ENCODE measurements at regions not wholly inside any gene's neighbourhood (a gene's known extent, or its start where the extent isn't known, plus 50 kb on each side); places are given as distances from the start of the nearest gene placed in this dataset.
"Not testable (repeated sequence)": the region's sequence is repeated elsewhere in the genome, so short reads cannot be mapped to it uniquely, and the experiment has no call there.

DNA sequence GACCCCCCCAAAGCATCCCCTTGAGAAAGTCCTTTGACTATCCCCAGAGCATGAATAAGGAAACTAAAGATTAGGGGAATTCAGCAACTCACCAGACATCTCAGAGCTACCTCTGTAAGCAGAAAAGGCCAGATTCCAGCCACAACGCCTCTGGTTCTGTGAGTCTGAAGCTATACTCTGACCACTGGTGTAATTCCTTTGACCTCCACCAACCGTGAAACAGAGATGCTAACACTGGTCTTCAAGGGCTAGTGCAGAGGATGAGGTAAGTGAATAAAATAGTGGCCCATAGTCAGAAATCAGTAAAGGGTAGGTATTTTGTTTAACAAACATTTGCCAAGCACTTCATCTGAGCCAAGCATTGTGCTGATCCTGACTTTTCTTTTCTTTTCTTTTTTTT lies 353.4 kb downstream of the NPIPA8 start:
- DNase-seq, result no peak

DNA sequence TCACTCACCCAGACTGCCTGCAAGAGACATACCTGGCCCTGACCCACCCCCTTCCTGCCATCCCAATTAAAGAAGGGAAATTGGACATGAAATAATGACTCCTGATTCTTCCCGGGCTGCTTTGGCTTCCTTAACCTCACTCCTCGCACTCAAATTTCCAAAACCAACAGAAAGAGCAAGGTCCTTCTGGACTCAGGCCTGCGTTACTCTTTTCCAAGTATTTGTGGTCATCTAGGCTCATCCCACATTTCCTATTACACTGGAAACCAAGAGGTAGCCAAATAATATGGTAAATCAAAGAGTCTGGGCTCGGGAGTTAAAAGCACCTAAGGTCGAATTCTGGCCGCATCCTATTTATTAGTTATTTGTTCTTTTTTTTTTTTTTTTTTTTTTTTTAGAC lies 359.3 kb downstream of the NPIPA8 start:
- no peak for DNase-seq

DNA sequence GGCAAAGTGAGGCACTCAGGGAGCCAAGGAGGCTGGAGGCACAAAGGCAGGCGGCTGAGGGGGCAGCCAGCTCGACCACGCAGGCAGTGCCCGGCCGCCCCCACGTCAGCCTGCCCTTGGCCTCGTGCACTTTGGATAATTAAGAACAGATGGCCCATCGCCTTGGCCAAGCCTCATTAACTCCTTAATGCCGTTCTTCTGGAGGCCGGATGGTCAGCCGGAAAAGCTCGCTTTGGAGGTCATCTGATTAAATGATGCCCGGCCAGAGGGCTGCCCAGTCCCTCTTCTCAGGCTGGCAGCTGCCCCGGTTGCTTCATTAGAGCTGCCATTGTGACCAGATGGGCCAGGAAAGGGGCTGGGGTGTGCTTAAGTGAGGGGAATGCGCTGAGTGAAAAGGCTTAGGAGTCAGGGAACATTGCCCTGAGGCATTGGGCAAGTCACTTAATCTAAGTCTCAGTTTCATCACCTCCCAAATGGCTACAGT lies 364.0 kb downstream of the NPIPA8 start:
- no peak for DNase-seq

DNA sequence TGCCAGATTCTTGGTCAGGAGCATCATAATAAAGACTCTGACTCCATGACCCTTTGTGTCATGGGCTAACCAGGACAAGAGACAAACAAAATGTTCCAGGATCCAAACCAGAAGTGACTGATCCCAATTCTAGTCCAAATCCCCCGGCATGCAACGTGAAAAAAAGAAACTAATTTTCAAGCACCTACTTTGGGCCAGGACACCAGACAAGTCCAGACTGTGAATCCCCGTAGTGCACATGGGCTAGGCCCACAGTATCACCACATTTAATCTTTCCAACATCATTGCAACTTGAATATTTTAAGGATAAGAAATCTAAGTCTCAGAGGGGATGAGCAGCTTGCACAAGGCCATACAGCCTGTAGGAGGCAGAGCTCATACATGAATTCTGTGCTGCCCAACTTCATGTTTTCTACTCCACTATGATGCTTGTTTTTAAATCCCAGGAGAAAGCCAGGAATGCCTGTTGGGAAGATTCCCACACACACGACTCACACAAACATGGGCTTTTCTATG lies 365.7 kb downstream of the NPIPA8 start:
- no peak for DNase-seq

DNA sequence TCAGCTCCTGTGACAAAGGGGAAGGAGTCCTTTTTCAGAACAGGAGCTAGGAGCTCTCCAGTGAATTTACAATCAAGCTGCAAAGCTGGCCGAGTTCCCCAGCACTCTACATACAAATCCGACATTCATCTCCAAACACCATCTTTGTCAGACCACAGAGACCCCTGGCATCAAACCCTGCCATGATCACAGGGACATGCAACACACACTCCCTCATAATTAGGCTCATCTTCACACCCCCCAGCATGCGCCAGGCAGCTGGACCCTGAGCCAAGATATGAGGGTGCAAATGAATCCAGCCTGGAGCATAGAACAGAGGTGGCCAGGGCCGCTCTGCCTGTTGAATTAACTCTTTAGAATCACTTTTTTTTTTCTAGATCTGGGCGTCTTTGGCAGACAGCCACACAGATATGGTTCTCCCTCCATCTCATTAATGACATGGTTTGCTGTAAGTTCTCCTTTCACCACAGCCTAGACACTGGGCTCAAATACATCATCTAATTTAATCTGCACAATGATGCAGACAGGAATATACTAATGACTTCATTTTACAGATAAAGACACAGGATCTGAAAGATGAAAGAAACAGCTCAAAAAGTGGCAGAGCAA lies 366.3 kb downstream of the NPIPA8 start:
- no peak for DNase-seq

DNA sequence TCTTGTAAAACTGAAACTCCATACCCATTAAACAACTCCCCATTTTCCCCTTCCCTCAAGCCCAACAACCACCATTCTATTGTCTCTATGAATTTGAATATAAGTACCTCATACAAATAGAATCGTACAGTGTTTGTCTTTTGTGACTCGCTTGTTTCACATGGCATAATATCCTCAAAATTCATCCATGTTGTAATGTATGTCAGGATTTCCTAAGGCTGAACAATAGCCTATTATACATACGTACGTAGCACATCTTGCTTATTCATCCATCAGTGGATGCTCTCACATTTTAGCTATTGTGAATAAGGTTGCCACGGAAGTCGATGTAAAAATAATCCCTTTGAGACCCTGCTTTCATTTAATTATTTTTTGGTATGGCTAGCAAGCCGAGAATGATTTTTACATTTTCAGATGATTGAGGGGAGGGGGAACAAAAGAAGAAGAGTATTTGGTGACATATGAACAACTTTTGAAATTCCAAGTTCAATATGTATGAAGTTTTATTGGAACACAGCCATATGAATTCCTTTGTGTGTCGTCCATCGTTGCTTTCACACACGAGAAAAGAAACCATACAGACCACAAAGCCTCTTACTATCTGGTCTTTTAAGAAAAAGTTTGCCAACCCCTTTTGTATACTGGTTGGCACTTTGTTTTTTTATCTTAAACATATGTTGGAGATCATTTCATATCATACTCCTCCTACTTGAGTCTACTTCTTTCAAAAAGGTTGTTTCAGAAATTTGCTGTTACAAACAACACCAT lies 371.2 kb downstream of the NPIPA8 start:
- no peak for DNase-seq

DNA sequence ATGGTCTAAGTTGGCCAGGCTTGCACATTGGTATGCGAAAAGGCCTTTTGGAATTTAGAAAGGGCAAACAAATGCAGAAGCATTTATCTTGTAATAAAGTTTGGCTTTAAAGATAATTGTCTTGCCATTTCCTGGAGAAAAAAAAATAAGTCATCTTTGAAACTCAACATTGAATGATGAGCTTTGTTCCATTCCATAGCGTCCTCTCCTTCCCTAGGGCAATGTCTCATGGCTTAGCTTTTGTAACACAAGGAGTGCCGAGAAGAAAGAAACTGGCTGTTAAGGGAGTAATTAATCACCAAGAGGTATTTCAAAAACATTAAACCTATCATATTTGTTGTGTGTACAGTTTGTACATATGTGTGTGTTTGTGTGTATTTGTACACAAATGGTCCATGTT lies 372.3 kb downstream of the NPIPA8 start:
- DNase-seq, result no peak

DNA sequence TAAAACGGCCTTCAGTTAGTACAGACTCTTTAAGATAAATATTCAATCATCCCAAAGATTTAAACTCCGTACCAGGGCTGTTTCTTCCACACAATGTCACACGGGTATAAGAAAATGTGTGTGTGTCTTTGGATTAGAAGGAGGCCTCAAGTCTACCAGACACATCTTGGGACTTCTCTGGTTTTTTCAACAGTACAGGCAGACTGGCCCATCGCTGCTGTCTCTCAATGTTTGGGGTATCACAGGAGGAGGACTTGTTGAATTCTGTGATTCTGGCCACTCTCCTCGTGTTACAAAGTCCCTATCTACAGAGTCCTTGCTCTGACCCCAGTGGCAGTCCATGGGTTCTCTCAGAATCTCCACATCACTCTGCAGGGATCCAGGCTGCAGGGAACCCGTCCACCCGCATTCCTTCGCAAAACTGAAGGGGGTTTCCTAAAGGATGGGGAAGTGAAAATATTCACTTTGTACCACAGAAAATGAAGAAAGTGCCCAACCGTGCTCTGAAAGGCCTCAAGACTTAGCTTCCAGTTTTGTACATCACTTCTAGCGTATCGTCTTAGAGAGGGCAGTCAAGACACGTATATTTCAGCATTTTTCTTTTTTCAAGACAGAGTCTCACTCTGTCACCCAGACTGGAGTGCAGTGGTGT lies 373.2 kb downstream of the NPIPA8 start:
- DNase-seq, result no peak

DNA sequence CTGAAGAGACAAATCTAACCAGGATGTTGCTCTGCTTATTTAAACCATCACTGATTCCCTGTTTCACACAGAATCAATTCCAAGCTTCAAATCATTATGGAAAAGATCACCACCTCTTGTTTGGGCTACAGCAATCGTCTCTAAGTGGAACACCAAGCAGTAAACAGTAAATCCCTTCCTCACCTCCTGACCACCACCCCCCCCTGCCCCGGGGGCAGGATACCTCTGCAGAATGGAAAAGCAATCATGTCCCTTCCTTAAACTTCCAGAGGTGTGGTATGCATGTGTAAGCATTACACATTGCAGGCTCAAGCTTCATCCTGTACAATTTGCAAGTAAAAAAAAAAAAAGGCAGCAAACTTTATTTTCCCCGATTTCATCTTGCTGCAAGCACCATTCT lies 373.8 kb downstream of the NPIPA8 start:
- no peak for DNase-seq

DNA sequence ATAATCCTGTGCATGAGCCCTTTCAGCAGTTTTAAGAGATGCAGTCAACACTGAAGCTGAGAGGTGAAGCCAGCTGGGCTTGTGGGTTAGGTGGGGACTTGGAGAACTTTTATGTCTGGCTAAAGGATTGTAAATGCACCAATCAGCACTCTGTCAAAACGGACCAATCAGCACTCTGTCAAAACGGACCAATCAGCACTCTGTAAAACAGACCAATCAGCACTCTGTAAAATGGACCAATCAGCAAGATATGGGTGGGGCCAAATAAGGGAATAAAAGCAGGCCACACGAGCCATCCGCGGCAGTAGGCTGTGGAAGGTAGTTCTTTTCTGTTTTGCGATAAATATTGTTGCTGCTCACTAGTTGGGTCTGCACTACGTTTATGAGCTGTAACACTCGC lies 374.7 kb downstream of the NPIPA8 start:
- DNase-seq, result not testable (repeated sequence)

DNA sequence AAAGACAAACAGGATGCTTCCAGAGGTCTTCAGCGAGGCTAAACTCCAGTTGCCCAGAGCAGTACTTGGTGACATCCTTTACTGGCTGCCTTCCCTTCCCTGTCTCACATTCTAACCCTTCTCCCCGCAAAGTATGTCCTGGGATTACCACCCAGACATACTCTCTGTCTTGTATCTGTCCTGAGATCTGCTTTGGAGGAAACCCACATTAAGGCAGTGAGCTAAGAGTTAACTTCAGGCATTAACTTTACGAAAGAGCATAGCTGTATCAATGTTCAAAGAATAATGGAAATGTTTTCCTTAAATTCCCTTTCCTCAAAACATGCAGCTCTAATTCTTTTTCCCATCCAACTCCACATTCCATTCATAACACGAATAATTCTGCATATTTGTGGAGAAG lies 385.2 kb downstream of the NPIPA8 start:
- DNase-seq, result no peak

DNA sequence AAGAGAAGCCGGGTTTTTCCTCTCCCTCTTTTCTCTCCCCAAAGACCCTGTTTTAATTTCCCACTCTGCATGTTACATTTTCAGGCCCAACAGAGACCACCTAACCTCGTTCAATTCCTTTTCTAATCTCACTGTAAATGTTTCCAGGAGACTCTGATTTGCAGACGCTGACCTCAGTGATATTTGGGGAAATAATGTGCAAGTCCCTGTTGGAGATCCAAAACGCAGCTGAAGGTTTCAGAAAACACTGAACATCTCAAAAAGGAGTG lies 386.6 kb downstream of the NPIPA8 start:
- no peak for DNase-seq

DNA sequence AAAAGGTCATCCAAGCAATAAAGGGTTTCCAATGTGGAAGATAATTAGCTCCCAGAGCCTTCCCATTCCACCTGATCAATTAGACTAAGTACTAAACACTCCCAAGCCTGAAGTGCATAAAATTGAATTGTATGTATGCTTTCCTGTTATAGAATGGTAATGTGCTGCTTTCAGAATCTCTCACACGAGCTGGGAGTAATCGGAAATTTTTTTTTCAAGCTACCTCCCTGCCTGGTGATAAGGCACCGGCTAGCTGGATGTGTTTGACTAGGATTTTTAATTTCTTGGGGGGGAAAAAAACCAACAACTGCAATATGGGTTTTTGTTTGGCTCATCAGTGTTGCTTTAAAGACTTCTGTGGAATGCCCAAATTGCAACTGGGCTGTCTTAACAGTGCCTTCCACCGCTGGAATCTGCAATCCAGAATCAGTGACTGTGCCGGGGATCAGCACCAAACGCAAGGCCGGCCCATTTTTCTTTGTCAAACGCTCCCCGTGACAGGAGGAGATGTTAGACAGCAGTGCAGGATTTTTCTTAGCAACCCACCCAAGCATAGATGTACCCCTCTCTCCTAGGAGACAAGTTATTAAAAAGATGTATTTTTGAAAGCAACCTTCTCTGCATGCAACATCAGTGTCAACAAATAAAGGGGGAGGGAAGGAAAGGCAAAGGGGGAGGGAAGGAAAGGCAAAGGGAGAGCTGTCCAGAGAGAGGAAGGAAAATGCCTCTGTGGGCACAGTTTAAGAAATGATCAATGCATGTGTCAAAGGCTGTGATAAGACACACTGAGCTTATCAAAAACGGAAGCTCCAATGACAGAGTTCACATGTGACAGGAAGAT lies 387.2 kb downstream of the NPIPA8 start:
- no peak for DNase-seq

DNA sequence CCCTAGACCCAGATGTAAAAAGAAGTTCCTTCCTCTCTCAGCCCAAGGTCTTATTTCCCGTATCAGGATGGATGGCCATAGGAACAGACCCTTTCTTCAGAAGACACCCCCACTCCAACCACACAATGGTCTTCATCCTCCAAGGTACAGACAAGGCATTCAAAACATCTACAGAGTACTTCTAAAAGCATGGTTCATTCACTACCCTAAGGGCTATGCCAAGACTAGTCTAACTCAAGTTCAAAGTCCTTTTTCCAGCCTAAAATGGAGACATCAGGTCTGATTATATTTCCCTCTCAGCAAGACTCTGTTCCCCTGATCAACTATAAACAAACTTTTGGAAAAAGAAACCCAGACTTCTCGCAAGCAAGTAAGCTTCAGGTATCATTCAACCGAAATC lies 388.9 kb downstream of the NPIPA8 start:
- DNase-seq, result no peak

DNA sequence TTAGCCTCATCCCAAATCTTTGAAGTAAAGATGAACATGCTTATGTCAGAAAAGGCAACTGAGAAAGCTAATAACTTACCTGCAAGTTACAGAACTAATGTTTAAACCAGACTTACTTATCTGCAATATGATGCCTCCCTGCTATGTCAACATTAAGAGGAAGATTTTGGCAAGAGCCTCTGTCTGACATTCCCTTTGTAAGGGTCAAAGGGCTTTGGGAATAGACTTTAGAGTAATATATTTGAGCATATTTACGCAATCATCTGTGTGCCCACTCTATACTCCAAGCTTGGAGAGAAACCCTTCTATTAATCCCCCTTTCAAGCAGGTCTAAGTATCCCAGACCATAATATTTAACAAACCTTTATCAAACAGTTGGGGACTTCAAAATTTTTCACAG lies 389.4 kb downstream of the NPIPA8 start:
- DNase-seq, result no peak

DNA sequence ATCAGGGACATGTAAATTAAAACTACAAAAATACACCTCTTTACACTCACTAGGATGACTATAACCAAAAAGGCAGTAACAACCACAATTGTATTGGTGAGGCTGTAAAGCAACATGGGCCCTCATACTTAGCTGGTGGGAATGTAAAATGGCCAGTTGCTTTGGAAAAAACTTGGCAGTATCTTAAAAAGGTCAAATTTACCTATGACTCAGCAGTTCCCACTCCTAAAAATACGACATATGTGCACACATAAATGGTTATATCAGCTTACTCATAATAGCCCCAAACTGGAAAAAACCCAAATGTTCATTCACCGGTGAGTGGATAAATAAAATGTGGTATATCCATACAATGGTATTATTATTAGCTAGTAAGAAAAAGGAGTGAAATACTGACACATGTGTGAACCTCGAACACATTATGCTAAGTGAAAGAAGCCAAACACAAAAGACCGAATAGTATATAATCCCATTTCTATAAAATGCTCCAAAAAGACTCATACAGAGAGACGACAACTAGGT lies 391.4 kb downstream of the NPIPA8 start:
- no peak for DNase-seq

DNA sequence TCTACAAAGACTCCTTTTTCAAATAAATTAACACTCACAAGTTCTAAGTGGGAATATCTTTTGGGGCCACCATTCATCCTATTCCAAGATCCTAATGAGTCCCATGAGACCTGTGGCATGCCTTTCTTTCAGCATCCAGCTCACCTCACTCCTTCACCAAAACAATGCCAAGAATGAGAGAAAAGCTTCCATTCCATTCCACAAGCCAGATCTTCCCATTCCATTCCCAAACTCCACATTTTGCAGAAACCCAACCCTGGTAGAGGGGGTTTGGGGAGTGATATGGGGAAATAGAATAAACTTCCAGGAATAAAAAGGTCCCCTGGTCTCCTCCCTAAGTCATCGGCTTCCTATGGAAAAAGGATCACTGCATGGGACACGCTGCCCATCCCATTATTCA lies 392.2 kb downstream of the NPIPA8 start:
- no peak for DNase-seq

DNA sequence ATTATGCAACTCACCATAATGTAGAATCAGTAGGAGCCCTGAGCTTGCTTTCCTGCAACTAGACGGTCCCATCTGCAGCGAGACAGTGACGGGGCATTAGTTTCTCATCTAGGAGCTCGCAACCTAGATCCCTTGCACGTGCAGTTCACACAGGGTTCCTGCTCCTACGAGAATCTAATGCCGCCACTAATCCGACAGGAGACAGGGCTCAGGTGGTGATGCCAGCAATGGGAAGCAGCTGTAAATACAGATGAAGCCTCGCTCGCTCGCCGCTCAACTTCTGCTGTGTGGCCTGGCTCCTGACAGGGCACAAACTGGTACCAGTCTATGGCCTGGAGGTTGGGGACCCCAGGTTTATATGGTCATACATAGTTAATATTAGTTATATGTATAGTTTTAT lies 394.5 kb downstream of the NPIPA8 start:
- DNase-seq, result no peak

DNA sequence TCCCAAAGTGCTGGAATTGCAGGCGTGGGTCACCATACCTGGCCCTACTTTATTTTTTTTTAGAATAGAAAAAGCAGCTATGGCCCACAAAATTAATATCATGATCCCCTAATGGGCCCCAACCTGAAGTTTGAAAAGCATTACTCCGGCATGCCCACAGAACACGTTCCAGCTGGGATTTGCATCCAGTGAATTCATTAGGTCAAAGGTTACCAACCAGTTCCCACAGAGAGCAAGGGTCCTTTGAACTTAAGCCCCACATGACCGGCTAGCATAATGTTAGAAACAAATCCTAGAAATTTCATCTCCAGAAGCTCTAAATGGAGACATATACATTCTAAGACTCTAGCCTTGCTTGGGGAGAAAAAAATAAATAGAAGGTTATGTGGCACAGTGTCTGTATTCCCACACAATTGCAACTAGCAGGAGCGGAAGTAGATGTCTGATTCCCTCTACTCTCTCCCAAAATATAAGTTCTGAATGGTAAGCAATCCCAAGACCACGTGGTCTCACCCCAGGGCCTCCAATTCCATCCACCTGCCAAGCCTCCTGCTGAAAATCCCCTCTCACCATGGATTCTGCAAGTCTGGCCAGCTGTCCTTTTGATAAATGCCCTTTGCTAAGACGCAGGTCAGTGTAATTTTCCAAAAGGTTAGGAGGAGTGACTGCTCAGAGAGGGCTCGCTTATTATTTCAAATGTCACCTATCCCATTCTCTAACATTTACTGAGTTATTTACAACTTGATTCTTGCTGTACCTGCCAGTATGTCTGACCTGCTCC lies 395.8 kb downstream of the NPIPA8 start:
- no peak for DNase-seq

DNA sequence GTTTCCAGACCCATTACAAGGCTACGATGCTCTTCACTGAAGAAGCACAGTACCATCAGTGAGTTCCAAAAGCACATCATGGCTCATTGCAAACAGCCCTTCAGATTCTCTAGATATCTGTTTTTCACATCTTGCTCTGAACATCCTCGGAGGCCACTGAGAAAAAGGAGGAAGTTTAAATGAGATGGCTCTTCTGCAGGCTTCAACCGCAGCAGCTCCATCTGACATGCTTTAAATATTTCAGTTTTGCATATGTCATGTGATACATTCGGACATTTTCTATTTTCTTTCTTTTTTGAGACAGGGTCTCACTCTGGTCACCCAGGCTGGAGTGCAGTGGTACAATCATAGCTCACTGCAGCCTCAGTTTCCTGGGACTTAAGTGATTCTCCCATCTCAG lies 396.8 kb downstream of the NPIPA8 start:
- no peak for DNase-seq

DNA sequence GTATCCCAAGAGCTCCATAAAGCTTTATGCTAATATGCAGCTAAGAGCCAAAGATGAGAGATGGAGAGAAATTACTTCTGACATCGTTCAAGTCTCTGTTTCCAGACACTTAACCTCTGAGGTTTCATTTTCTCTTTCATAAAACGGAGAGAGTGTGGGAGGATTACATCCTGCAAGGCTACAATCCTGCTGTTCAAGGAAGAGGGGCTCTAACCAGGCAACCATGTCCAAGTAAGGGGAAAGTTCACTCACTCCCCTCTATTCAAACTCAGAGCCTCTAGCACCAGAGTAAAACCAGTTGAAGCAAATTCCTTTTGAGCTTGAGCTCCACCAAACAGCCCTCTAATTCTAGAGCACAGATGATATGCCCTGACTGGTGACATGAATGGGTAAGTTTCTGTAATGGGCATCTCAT lies 397.4 kb downstream of the NPIPA8 start:
- DNase-seq, result no peak

DNA sequence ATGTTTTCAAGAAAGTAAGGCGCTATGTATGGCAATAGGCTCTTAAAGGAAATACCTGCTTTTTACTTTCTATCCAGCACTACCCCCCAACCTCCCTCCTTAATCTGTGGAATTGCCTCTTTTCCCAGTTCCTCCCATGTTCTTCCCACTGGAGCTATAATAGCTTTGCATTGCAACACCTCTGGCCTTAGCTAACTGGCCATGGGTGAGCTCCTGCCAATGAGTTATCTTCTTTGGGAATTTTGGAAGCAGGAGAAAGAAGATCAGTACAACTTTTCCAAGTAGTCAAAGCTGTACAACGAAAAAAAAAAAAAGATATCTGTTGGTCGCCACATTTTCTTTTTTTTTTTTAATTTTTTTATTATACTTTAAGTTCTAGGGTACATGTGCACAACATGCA lies 398.0 kb downstream of the NPIPA8 start:
- DNase-seq, result no peak
